K562 (cell line): ENCODE measurements at regions not wholly inside any gene's neighbourhood (a gene's known extent, or its start where the extent isn't known, plus 50 kb on each side); places are given as distances from the start of the nearest gene placed in this dataset.

Source experiments
- ATAC-seq: fragments of 200-7000 bp; cut with Tn5 transposase; 3 replicates; pipeline ENCODE4 v1.9.1; 2020; ENCODE audit warnings: moderate library complexity
- BruUV-seq: library from RNA; stranded (reverse); fragments of 400-500 nt; replicated peaks from 2 replicates; lab custom pipeline; 2021; lab: Mats Ljungman, UMichigan
- CTCF ChIA-PET: fragments of 300-600 bp; formaldehyde crosslinking; extraction: SDS; loops from one replicate; lab custom pipeline; 2021; ENCODE audit warnings: low intra/inter-chr PET ratio; lab: Yijun Ruan, JAX
- POLR2A ChIA-PET: fragments of 300-600, 350-650 bp; sonication (Branson Sonifier 250); formaldehyde crosslinking; extraction: SDS; loops from one replicate; lab custom pipeline; 2021; ENCODE audit warnings: antibody characterized with exemption, inconsistent platforms; lab: Yijun Ruan, JAX
- DNase-seq, 4 experiments: peaks; one replicate each; pipeline versions ENCODE4 v3.0.0 to v3.0.0-alpha.2; 2011 to 2018; ENCODE audit warnings: low spot score in 3 of 4, mixed read lengths in 3 of 4; ENCODE audit errors: extremely low read depth in 1 of 4
- FAIRE-seq: peaks from 2 replicates; lab custom pipeline; 2011; peaks lifted over from hg19 to GRCh38; lab: Jason Lieb, UNC
- H2AFZ ChIP-seq: 2 replicates; pipeline ENCODE4 v1.6.0; 2011; ENCODE audit warnings: low read depth, low read length, control low read depth, inconsistent platforms
- H3K27ac ChIP-seq: fragments of 200-600 bp; 3 replicates; pipeline ENCODE4 v1.8.0; 2011; ENCODE audit warnings: low read depth, mild to moderate bottlenecking, control low read depth, inconsistent platforms, low read length, moderate library complexity, mixed read lengths; ENCODE audit errors: extremely low read depth
- H3K27me3 ChIP-seq, 2 experiments: fragments of 300-600 bp in 1 of 2; 2 replicates in 1 of 2; 3 replicates in 1 of 2; pipeline versions ENCODE4 v1.6.0 to v1.8.0; 2011; ENCODE audit warnings: inconsistent platforms in 2 of 2, low read length in 2 of 2, mild to moderate bottlenecking in 1 of 2, mixed read lengths in 1 of 2, moderate library complexity in 1 of 2; ENCODE audit not compliant: control insufficient read depth in 2 of 2, insufficient read depth in 2 of 2
- H3K36me3 ChIP-seq: fragments of 300-600 bp; 3 replicates; pipeline ENCODE4 v1.8.0; 2011; ENCODE audit warnings: mild to moderate bottlenecking, low read length, inconsistent platforms; ENCODE audit not compliant: control insufficient read depth, insufficient read depth
- H3K4me1 ChIP-seq, 2 experiments: fragments of 200-600 bp in 1 of 2; replicated peaks in 1 of 2; 2 replicates in 1 of 2; 3 replicates in 1 of 2; pipeline versions ENCODE4 v1.5.1 to v1.8.0; 2011; ENCODE audit warnings: inconsistent platforms in 2 of 2, low read length in 2 of 2, mild to moderate bottlenecking in 1 of 2, mixed read lengths in 1 of 2, moderate library complexity in 1 of 2; ENCODE audit not compliant: control insufficient read depth in 2 of 2, insufficient read depth in 2 of 2
- H3K4me2 ChIP-seq: 2 replicates; pipeline ENCODE4 v1.6.1; 2011; ENCODE audit warnings: low read length, control low read depth, inconsistent platforms, mixed read lengths; ENCODE audit not compliant: insufficient read depth
- H3K4me3 ChIP-seq: fragments of 200-600 bp; sonication (generic), shearing (Covaris generic); 2 replicates; pipeline ENCODE4 v1.5.1; 2016; ENCODE audit warnings: control low read depth, inconsistent platforms
- H3K79me2 ChIP-seq: fragments of 200-600 bp; 3 replicates; pipeline ENCODE4 v1.8.0; 2011; ENCODE audit warnings: low read length, inconsistent platforms; ENCODE audit not compliant: control insufficient read depth, insufficient read depth
- H3K9ac ChIP-seq, 2 experiments: 2 replicates each; pipeline versions ENCODE4 v1.6.0 to v1.6.1; 2011; ENCODE audit warnings: low read depth in 2 of 2, low read length in 2 of 2, control low read depth in 1 of 2, inconsistent platforms in 1 of 2, mild to moderate bottlenecking in 1 of 2, mixed read lengths in 1 of 2; ENCODE audit not compliant: insufficient read depth in 1 of 2
- H3K9me1 ChIP-seq: one replicate; pipeline ENCODE4 v1.6.0; 2011; ENCODE audit warnings: inconsistent platforms, mild to moderate bottlenecking, low read length, moderate library complexity; ENCODE audit not compliant: control insufficient read depth, insufficient read depth
- H3K9me3 ChIP-seq: replicated peaks from 2 replicates; pipeline ENCODE4 v1.5.1; 2011; ENCODE audit warnings: low read depth, low read length, inconsistent platforms; ENCODE audit not compliant: control insufficient read depth, insufficient read depth
- H4K20me1 ChIP-seq: replicated peaks from 2 replicates; pipeline ENCODE4 v1.6.1; 2011; ENCODE audit warnings: low read length, inconsistent platforms, mixed read lengths; ENCODE audit not compliant: control insufficient read depth, insufficient read depth
- FIP1L1 ChIP-seq: fragments of 200-400 bp; formaldehyde crosslinking; IDR thresholded peaks from 2 replicates; pipeline ENCODE4 v1.6.1; 2018; ENCODE audit warnings: mild to moderate bottlenecking, low read depth, low read length; ENCODE audit not compliant: poor library complexity, severe bottlenecking
- FOXP1 ChIP-seq: sonication (generic); formaldehyde crosslinking; IDR thresholded peaks from 2 replicates; pipeline ENCODE4 v1.8.0; 2022; ENCODE audit warnings: mild to moderate bottlenecking, missing genetic modification reagents
- ZFP36 ChIP-seq: fragments of 150-350 bp; IDR thresholded peaks from 2 replicates; pipeline ENCODE4 v1.6.1; 2018; ENCODE audit warnings: low read length, low read depth; ENCODE audit not compliant: partially characterized antibody
- ZNF445 ChIP-seq: fragments of 250-450 bp; sonication (Bioruptor Pico); IDR thresholded peaks from 2 replicates; pipeline ENCODE4 v1.4.0; 2020; ENCODE audit warnings: low read depth, mild to moderate bottlenecking, moderate library complexity
- WGBS: fragments of 100-300 bp; shearing (Covaris generic); methylation state at CpG from one replicate; pipeline ENCODE4 v1.1.6; 2016; ENCODE audit warnings: low coverage, mixed read lengths; ENCODE audit not compliant: insufficient coverage; ENCODE audit errors: missing lambda C conversion rate; 5-methylcytosine and 5-hydroxymethylcytosine counted together
- in situ Hi-C: fragments of 300-500 bp; cut with MboI; formaldehyde crosslinking; loops from 4 replicates; pipeline ENCODE4 v1.15.0; 2018; ENCODE audit warnings: inconsistent platforms, mixed read lengths
- intact Hi-C: fragments of 100-400 bp; cut with micrococcal nuclease; formaldehyde crosslinking; loops from 2 replicates; pipeline ENCODE4 v1.14.2; 2022

DNA sequence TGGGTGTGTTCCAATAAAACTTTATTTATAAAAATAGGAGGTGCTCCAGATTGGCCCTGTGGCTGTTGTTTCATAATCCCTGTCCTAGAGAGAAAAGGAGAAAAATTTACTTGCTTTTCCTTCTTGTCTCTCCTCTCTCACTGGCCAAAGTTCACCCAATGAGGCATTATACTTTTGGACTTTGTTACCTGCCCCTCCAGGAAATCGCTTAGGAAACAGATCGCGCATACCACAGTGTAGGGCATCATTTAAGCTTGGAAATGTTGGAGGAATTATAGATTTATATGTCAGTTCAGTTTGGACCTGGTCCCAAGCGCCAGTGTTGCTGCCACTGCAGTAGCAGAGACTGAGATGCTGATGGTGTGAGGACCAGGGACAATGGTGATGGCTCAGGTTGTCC is 337.6 kb upstream of the NR3C2 start:
- CTCF ChIA-PET: no interaction called here
- H3K9me1 ChIP-seq: no peaks in the 10 kb centered on the region
- H3K79me2 ChIP-seq: no peaks in the 10 kb centered on the region
- H3K9me3 ChIP-seq: no peaks in the 10 kb centered on the region
- H4K20me1 ChIP-seq: no peaks in the 10 kb centered on the region
- ATAC-seq: no peak
- no peaks in the 10 kb centered on the region for H3K4me1 ChIP-seq
- no peak overlapping the region for H3K4me2 ChIP-seq
- no peak for DNase-seq
- TF ChIP-seq FIP1L1 (no peak), ZNF445 (CRISPR knock-in tag) (no peak)
- TF ChIP-seq, all 486 proteins: peak for 0
- BruUV-seq: no TSS peak
- FAIRE-seq: no peak
- no peaks in the 10 kb centered on the region for H3K36me3 ChIP-seq
- H3K4me3 ChIP-seq: no peak overlapping the region
- H2AFZ ChIP-seq: no peak overlapping the region
- 0% methylated on average over 4 of the region's 4 CpGs for WGBS
- H3K27me3 ChIP-seq: no peaks in the 10 kb centered on the region
- intact Hi-C loops (no loop called here), in situ Hi-C loops (no loop called here)
- H3K9ac ChIP-seq: no peak overlapping the region
- no peak overlapping the region for H3K27ac ChIP-seq
- POLR2A ChIA-PET: no interaction called here

DNA sequence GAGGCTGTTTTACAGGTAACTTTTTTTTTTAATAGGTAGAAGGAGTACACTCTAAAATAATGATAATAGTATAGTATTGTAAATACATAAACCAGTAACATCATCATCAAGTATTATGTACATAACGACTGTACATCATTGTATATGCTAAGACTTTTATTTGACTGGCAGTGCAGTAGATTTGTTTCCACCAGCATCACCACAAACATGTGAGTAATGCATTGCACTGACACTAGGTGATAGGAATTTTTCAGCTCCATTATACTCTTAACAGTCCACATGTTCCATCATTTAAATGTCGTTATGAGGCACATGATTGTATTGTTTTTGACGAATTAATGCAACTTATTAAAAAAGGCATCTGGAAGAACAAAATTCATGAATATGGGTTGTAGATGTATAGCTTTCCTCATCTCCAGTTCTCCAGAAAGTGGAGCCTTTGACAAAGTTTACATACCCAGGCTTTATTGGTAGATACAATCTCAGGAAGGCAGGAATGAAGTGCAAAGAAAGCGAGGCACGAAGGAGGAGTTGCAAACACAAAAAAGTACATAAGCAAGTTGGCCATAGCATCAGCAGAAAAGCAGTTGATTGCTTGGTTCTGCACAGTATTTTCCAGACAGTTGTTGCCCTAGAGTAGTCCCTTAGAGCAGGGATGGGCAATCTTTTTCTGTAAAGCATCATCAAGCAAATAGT is 336.9 kb upstream of the NR3C2 start:
- no peak for ATAC-seq
- Histone ChIP-seq H4K20me1 (no peaks in the 10 kb centered on the region), H3K36me3 (no peaks in the 10 kb centered on the region), H3K9me1 (no peaks in the 10 kb centered on the region), H3K9ac (no peak overlapping the region), H3K4me3 (no peak overlapping the region), H3K79me2 (no peaks in the 10 kb centered on the region), H3K27ac (no peak overlapping the region), H3K9me3 (no peaks in the 10 kb centered on the region), H3K4me2 (no peak overlapping the region), H2AFZ (no peak overlapping the region), H3K4me1 (no peaks in the 10 kb centered on the region), H3K27me3 (no peaks in the 10 kb centered on the region)
- ChIA-PET POLR2A (no interaction called here), CTCF (no interaction called here)
- WGBS: 0% methylated on average over 5 of the region's 5 CpGs
- BruUV-seq: no TSS peak
- DNase-seq: no peak
- TF ChIP-seq ZFP36 (no peak), FOXP1 (CRISPR knock-in tag) (no peak)
- in situ Hi-C loops: no loop called here
- intact Hi-C loops: no loop called here
- FAIRE-seq: no peak
